ENCODE measurements at regions not wholly inside any gene's neighbourhood (a gene's known extent, or its start where the extent isn't known, plus 50 kb on each side); places are given as distances from the start of the nearest gene placed in this dataset.

DNA sequence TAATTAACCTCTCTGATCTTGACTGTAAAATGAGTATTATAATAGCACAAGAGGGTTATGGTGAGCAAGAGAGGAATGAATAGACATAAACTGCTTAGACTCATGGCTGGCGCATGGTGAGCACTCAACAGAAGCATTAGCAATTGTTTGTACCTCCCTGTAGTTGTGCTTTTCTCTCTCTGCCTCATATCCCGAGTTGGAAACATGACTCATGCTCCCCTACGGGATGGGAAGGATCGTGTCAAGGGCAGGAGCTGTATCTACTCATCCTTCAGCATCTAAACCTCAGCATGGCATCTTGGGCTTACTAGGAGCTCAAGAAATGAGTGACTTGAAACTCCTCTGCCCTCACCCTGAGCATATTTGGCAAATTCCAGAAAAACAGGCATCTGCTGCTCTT is 299.6 kb downstream of the MAP2K4 start:
- no peak for TF ChIP-seq CTCF (IDR thresholded peaks at IDR 0.05)
- no peak for TF ChIP-seq TCF7L2 (IDR thresholded peaks at IDR 0.05; ENCODE audit: low read depth, low read length)
